ENCODE measurements at regions not wholly inside any gene's neighbourhood (a gene's known extent, or its start where the extent isn't known, plus 50 kb on each side); places are given as distances from the start of the nearest gene placed in this dataset.

GRCh38 chr2:76318848-76319360, 608.2 kb upstream of the GCFC2 start:
- CTCF ChIA-PET: no interaction called here
- Mint-ChIP-seq H3K27me3 (ENCODE audit: unreplicated experiment) (no peaks in the 10 kb centered on the region), H3K4me3 (ENCODE audit: low read depth, unreplicated experiment) (no peak overlapping the region), H3K9me3 (ENCODE audit: low read depth, unreplicated experiment) (peaks cover 10% of the 10 kb centered on the region), H3K4me1 (ENCODE audit: low read depth, unreplicated experiment) (no peaks in the 10 kb centered on the region), H3K36me3 (ENCODE audit: insufficient read depth, unreplicated experiment) (no peaks in the 10 kb centered on the region), H3K27ac (ENCODE audit: unreplicated experiment) (no peak overlapping the region)
- intact Hi-C loops (cut with micrococcal nuclease; ENCODE audit: unreplicated experiment): no loop called here
- BruUV-seq (replicated peaks): no TSS peak
- DNase-seq: no peak
- TF ChIP-seq CTCF (IDR thresholded peaks at IDR 0.05; ENCODE audit: unreplicated experiment): no peak

GRCh38 chr2:76316691-76317090, 606.0 kb upstream of the GCFC2 start:
- Mint-ChIP-seq H3K27ac (ENCODE audit: unreplicated experiment) (no peak overlapping the region), H3K9me3 (ENCODE audit: low read depth, unreplicated experiment) (peaks cover 10% of the 10 kb centered on the region), H3K4me1 (ENCODE audit: low read depth, unreplicated experiment) (no peaks in the 10 kb centered on the region), H3K4me3 (ENCODE audit: low read depth, unreplicated experiment) (no peak overlapping the region), H3K27me3 (ENCODE audit: unreplicated experiment) (no peaks in the 10 kb centered on the region), H3K36me3 (ENCODE audit: insufficient read depth, unreplicated experiment) (no peaks in the 10 kb centered on the region)
- CTCF ChIA-PET: no interaction called here
- intact Hi-C loops (cut with micrococcal nuclease; ENCODE audit: unreplicated experiment): no loop called here
- no peak for DNase-seq
- no peak for TF ChIP-seq CTCF (IDR thresholded peaks at IDR 0.05; ENCODE audit: unreplicated experiment)
- no TSS peak for BruUV-seq (replicated peaks)

GRCh38 chr2:76314271-76315020, 603.7 kb upstream of the GCFC2 start:
- no TSS peak for BruUV-seq (replicated peaks)
- CTCF ChIA-PET: no interaction called here
- no peak for TF ChIP-seq CTCF (IDR thresholded peaks at IDR 0.05; ENCODE audit: unreplicated experiment)
- intact Hi-C loops (cut with micrococcal nuclease; ENCODE audit: unreplicated experiment): no loop called here
- Mint-ChIP-seq H3K9me3 (ENCODE audit: low read depth, unreplicated experiment) (peaks cover 7% of the 10 kb centered on the region), H3K27ac (ENCODE audit: unreplicated experiment) (no peak overlapping the region), H3K4me1 (ENCODE audit: low read depth, unreplicated experiment) (no peaks in the 10 kb centered on the region), H3K36me3 (ENCODE audit: insufficient read depth, unreplicated experiment) (no peaks in the 10 kb centered on the region), H3K4me3 (ENCODE audit: low read depth, unreplicated experiment) (no peak overlapping the region), H3K27me3 (ENCODE audit: unreplicated experiment) (no peaks in the 10 kb centered on the region)
- no peak for DNase-seq

- CTCF ChIA-PET: no interaction called here
- intact Hi-C loops (cut with micrococcal nuclease; ENCODE audit: unreplicated experiment): no loop called here
- Mint-ChIP-seq H3K27me3 (ENCODE audit: unreplicated experiment) (no peaks in the 10 kb centered on the region), H3K27ac (ENCODE audit: unreplicated experiment) (no peak overlapping the region), H3K9me3 (ENCODE audit: low read depth, unreplicated experiment) (peaks cover 7% of the 10 kb centered on the region), H3K36me3 (ENCODE audit: insufficient read depth, unreplicated experiment) (no peaks in the 10 kb centered on the region), H3K4me1 (ENCODE audit: low read depth, unreplicated experiment) (no peaks in the 10 kb centered on the region), H3K4me3 (ENCODE audit: low read depth, unreplicated experiment) (no peak overlapping the region)
- DNase-seq: no peak
- BruUV-seq (replicated peaks): no TSS peak
- TF ChIP-seq CTCF (IDR thresholded peaks at IDR 0.05; ENCODE audit: unreplicated experiment): no peak
These were observed 601.5 kb upstream of the GCFC2 start for GRCh38 chr2:76312236-76312635.

Data from Calu3 (cell line).